Esophagus muscularis mucosa (tissue), 2 donors: ENCODE measurements at regions not wholly inside any gene's neighbourhood (a gene's known extent, or its start where the extent isn't known, plus 50 kb on each side); places are given as distances from the start of the nearest gene placed in this dataset.

Experiments used
- EP300 ChIP-seq: sonication (generic); formaldehyde crosslinking; IDR thresholded peaks from one replicate; pipeline ENCODE4 v1.6.1; 2017; ENCODE audit warnings: antibody characterized with exemption
- POLR2A ChIP-seq: fragments of 450-650 bp; IDR thresholded peaks from one replicate; pipeline ENCODE4 v1.6.1; 2017; ENCODE audit warnings: antibody characterized with exemption, moderate library complexity, mild to moderate bottlenecking, low read depth

- TF ChIP-seq POLR2A (no peak), EP300 (no peak)
These were observed 516.1 kb downstream of the LRRC70 start for GRCh38 chr5:63094730-63095129.
